Transverse colon (tissue), 3 donors: ENCODE measurements at regions not wholly inside any gene's neighbourhood (a gene's known extent, or its start where the extent isn't known, plus 50 kb on each side); places are given as distances from the start of the nearest gene placed in this dataset.

Experiments used
- EP300 ChIP-seq: sonication (generic); formaldehyde crosslinking; IDR thresholded peaks from one replicate; pipeline ENCODE4 v1.6.1; 2017; ENCODE audit warnings: antibody characterized with exemption, low read depth
- POLR2A ChIP-seq: fragments of 450-650 bp; IDR thresholded peaks from one replicate; pipeline ENCODE4 v1.6.1; 2016; ENCODE audit warnings: antibody characterized with exemption, mild to moderate bottlenecking, moderate library complexity
- TF ChIP-seq, protein P1 (sequence below), 5 experiments: fragments of 200-600 bp in 3 of 5; fragments of 450-650 bp in 2 of 5; sonication (generic) in 3 of 5; IDR thresholded peaks; 1 replicate in 2 of 5; 2 replicates in 3 of 5; pipeline ENCODE4 v1.5.1; 2016 to 2017; ENCODE audit warnings: antibody characterized with exemption in 5 of 5, inconsistent platforms in 3 of 5, mild to moderate bottlenecking in 2 of 5, moderate library complexity in 1 of 5

DNA sequence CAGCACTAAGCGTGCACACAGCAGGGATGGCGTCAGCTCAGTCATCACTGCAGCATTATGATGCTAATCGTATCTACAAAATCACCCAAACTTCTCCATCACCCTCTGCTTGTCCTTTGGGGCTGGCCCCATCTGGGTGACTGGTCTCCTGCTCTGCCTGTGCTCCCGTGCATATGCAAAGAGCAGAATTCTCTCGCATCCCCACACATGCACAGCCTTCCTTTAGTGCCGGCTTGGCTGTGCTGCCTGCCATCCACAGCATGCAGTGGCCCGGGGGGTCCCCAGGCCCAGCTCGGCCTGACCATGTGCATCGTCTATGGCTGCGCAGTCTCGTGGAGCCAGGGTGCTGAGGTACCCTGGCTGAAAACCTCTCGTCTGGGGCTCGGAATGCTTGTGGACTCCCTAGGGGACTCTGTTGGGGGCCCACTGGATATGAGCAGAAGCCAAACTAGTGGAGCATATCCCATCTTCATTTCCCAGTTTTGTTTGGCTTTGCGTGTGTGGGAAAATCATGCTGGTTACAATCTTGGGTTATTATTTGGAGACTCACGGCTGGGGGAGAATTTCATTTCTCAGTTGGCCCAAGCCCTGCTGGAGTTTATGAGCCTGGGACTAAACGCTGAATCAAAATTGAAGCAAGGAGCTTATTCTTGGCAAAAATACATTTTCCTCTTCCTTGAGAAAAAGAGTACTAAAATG lies 70.9 kb upstream of the HS6ST1 start:
- TF ChIP-seq, protein P1, sequence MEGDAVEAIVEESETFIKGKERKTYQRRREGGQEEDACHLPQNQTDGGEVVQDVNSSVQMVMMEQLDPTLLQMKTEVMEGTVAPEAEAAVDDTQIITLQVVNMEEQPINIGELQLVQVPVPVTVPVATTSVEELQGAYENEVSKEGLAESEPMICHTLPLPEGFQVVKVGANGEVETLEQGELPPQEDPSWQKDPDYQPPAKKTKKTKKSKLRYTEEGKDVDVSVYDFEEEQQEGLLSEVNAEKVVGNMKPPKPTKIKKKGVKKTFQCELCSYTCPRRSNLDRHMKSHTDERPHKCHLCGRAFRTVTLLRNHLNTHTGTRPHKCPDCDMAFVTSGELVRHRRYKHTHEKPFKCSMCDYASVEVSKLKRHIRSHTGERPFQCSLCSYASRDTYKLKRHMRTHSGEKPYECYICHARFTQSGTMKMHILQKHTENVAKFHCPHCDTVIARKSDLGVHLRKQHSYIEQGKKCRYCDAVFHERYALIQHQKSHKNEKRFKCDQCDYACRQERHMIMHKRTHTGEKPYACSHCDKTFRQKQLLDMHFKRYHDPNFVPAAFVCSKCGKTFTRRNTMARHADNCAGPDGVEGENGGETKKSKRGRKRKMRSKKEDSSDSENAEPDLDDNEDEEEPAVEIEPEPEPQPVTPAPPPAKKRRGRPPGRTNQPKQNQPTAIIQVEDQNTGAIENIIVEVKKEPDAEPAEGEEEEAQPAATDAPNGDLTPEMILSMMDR (IDR thresholded peaks at IDR 0.05): no peak
- TF ChIP-seq POLR2A (no peak), EP300 (no peak)
